Spleen (tissue), 7 donors: ENCODE measurements at regions not wholly inside any gene's neighbourhood (a gene's known extent, or its start where the extent isn't known, plus 50 kb on each side); places are given as distances from the start of the nearest gene placed in this dataset.

Experiments used
- CTCF ChIP-seq, 11 experiments: fragments of 200-600 bp in 7 of 11; fragments of 450-650 bp in 4 of 11; sonication (generic) in 4 of 11; IDR thresholded peaks in 8 of 11; conservative IDR thresholded peaks in 3 of 11; 1 replicate in 7 of 11; 2 replicates in 4 of 11; pipeline versions ENCODE4 v1.4.0 to v1.8.0; 2016 to 2021; ENCODE audit warnings: antibody characterized with exemption in 11 of 11, inconsistent platforms in 4 of 11, mild to moderate bottlenecking in 1 of 11
- POLR2A ChIP-seq, 3 donors: fragments of 450-650 bp; IDR thresholded peaks; one replicate each; pipeline ENCODE4 v1.5.1; 2017; ENCODE audit warnings: antibody characterized with exemption in 3 of 3, mild to moderate bottlenecking in 1 of 3
- POLR2AphosphoS5 ChIP-seq, 3 donors: sonication (generic); formaldehyde crosslinking; IDR thresholded peaks; one replicate each; pipeline ENCODE4 v1.5.1; 2017; ENCODE audit warnings: antibody characterized with exemption in 3 of 3
- donor health status: DM: no; HTN: no; CAD: no; lungs with moderate emphysema.
- donor health status: DM: no; HTN: no; CAD: no.
- donor health status: DM: no; HTN: no; CAD: no.

GRCh38 chr16:66186251-66186785 lies 180.2 kb upstream of the CDH5 start:
- TF ChIP-seq CTCF (IDR thresholded peaks at IDR 0.05 in 8 of 11, conservative IDR thresholded peaks at IDR 0.05 in 3 of 11) (no peak), POLR2A (IDR thresholded peaks at IDR 0.05) (no peak), POLR2AphosphoS5 (IDR thresholded peaks at IDR 0.05) (no peak)
